ENCODE measurements at regions not wholly inside any gene's neighbourhood (a gene's known extent, or its start where the extent isn't known, plus 50 kb on each side); places are given as distances from the start of the nearest gene placed in this dataset.
"Not testable (repeated sequence)": the region's sequence is repeated elsewhere in the genome, so short reads cannot be mapped to it uniquely, and the experiment has no call there.

DNA sequence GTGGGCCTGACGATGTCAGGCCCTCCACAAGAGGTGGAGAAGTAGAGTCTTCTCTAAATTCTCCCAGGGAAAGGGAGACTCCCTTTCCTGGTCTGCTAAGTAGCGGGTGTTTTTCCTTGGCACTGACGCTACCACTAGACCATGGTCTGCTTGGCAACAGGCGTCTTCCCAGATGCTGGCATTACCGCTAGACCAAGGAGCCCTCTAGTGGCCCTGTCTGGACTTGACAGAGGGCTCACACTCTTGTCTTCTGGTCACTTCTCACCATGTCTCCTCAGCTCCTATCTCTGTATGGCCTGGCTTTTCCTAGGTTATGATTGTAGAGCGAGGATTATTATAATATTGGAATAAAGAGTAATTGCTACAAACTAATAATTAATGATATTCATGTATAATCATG lies 51.1 kb upstream of the RASSF6 start:
- not testable (repeated sequence) for H3K4me3 ChIP-seq (ENCODE audit: low read length); ATAC-seq; H3K27me3 ChIP-seq (ENCODE audit: control insufficient read depth, insufficient read depth); H3K9me3 ChIP-seq (ENCODE audit: control insufficient read depth, low read length); H3K4me1 ChIP-seq (ENCODE audit: control insufficient read depth, insufficient read depth, low read length); H3K27ac ChIP-seq (ENCODE audit: low read length)
- peak in 1 of 3 donors; percentile 42 for DNase-seq
- WGBS: 92% methylated on average over 5 of the region's 6 CpGs
- intact Hi-C loops (cut with DNase I): loop anchor here in 1 of 4 donors (10.0 kb wide), 1 partner anchor 103 kb away; no protein-coding TSS in a partner anchor

DNA sequence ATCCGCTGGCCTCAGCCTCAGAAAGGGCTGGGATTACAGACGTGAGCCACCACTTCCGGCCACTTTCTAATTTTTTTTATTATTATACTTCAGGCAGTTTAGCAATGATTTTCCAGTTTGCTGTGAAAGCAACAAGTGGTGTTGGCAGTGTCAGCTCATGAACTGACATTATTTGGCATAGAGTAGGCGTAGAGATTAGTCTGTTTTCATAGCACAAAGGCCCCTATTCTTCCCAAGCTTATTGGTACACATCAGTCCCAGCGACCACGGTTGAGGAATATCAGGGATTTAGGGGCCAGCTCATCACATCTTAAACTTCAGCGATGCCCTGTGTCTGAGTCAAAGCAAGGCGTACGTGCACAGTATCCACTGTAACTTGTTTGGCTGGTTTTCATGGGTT lies 53.0 kb upstream of the RASSF6 start:
- no peak overlapping the region for H3K4me3 ChIP-seq (ENCODE audit: low read length)
- no peaks in the 10 kb centered on the region for H3K4me1 ChIP-seq (ENCODE audit: control insufficient read depth, insufficient read depth, low read length)
- WGBS: 63% methylated on average over 9 of the region's 9 CpGs
- intact Hi-C loops (cut with DNase I): loop anchor here in 1 of 4 donors (10.0 kb wide), 1 partner anchor 102 kb away; no protein-coding TSS in a partner anchor
- peak; percentile 79 to 86 for ATAC-seq
- peak; percentile 46 to 59 (median 56) for DNase-seq
- H3K27ac ChIP-seq (ENCODE audit: low read length): no peak overlapping the region
- H3K27me3 ChIP-seq (ENCODE audit: control insufficient read depth, insufficient read depth): no peaks in the 10 kb centered on the region
- H3K9me3 ChIP-seq (ENCODE audit: control insufficient read depth, low read length): no peaks in the 10 kb centered on the region

DNA sequence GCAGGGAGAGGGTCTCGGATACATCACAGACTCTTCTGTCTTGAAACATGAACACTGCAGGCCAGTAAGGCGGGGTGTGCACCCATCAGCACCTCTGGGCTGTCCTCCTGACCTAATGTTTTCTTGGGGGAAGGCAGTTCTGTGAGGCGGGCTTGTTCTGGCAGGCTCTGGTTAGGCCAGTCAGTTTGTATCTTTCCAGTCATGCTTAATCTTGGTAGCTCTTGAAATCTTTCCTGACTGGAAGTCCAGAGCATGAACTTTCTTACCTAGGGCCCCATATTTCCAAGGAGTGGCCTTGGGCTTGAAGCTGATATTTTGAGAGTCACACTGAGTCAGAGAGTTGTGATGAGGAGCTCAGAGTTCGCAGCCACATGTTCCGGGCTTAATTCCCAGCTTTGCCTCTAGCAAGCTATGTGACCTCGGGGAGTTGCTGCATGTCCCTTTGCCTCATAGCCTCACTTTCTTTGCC lies 54.2 kb upstream of the RASSF6 start:
- H3K4me3 ChIP-seq (ENCODE audit: low read length): no peak overlapping the region
- WGBS: 68% methylated on average over 6 of the region's 6 CpGs
- DNase-seq (peak; percentile 74 to 87 (median 81)), ATAC-seq (peak; percentile 83 to 90)
- intact Hi-C loops (cut with DNase I): loop anchor here in 1 of 4 donors (10.0 kb wide), 1 partner anchor 100 kb away; no protein-coding TSS in a partner anchor
- no peaks in the 10 kb centered on the region for H3K27me3 ChIP-seq (ENCODE audit: control insufficient read depth, insufficient read depth)
- H3K4me1 ChIP-seq (ENCODE audit: control insufficient read depth, insufficient read depth, low read length): no peaks in the 10 kb centered on the region
- no peaks in the 10 kb centered on the region for H3K9me3 ChIP-seq (ENCODE audit: control insufficient read depth, low read length)
- H3K27ac ChIP-seq (ENCODE audit: low read length): no peak overlapping the region

DNA sequence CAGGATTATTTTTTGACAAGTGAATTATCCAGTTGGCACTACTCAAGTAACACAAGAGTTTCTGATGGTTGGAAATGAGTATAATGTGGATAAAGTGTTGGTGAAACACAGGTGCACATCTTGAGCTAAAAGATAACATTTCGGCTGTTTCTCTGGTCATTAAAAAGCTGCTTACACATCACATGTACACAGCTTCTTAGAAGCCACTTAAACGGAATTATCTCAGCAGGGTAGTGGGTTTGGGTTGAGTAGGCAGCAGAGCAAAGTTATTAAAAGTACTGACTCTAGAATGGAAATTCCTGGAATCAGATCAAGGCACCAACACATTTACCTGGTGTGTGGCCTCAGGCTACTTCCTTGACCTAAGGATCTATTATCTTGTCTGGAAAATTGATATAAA lies 55.4 kb upstream of the RASSF6 start:
- intact Hi-C loops (cut with DNase I): loop anchor here in 1 of 4 donors (10.0 kb wide), 1 partner anchor 99 kb away; no protein-coding TSS in a partner anchor
- Histone ChIP-seq H3K4me3 (ENCODE audit: low read length) (no peak overlapping the region), H3K27me3 (ENCODE audit: control insufficient read depth, insufficient read depth) (no peaks in the 10 kb centered on the region), H3K27ac (ENCODE audit: low read length) (no peak overlapping the region), H3K9me3 (ENCODE audit: control insufficient read depth, low read length) (no peaks in the 10 kb centered on the region), H3K4me1 (ENCODE audit: control insufficient read depth, insufficient read depth, low read length) (no peaks in the 10 kb centered on the region)
- WGBS: 73% methylated on average over 2 of the region's 2 CpGs
- DNase-seq (no peak), ATAC-seq (no peak)

DNA sequence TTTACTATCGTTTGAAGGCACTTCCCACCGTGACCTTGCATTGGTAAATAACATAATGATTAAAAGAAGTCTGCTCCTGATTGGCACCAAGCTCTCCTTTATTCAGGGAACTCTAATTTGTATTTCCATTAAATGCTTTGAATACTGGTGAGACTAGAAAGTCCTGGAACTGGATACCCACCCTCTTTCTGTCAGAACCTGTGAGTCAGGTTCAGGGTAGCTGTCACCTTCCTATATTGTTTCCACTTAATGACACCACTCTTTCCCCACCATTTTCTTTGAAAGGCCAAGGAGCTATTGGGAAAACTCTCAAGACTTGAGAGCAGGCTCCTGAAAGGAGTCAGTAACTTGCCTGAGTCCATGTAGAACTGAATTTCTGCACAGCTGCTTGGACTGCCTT lies 55.9 kb upstream of the RASSF6 start:
- Histone ChIP-seq H3K4me3 (ENCODE audit: low read length) (no peak overlapping the region), H3K27ac (ENCODE audit: low read length) (no peak overlapping the region), H3K9me3 (ENCODE audit: control insufficient read depth, low read length) (no peaks in the 10 kb centered on the region), H3K27me3 (ENCODE audit: control insufficient read depth, insufficient read depth) (no peaks in the 10 kb centered on the region), H3K4me1 (ENCODE audit: control insufficient read depth, insufficient read depth, low read length) (no peaks in the 10 kb centered on the region)
- ATAC-seq (no peak), DNase-seq (no peak)
- intact Hi-C loops (cut with DNase I): loop anchor here in 1 of 4 donors (10.0 kb wide), 1 partner anchor 99 kb away; no protein-coding TSS in a partner anchor
- WGBS: 93% methylated on average over 2 of the region's 2 CpGs

DNA sequence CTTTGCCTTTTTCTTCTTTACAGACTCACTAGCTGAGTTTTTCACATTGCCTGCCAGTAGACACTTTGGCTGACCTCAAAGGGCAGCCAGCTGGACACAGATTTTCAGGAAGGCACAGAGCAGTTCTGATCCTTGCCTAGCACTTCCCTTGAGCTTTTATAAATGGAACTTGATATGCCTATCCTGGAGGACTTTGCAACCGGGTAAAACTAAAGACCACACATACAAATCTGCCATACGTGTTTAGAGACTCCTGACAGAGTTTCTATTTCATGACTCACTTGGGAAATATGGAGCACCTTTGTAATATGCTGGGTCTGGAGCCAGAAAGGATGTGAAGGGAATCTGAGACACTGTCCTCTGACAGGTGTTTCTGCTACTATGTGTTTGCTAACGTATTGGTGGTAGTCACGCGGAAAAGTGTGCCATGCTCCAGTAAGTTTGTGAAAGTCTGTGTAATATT lies 56.7 kb upstream of the RASSF6 start:
- peak; percentile 23 to 40 for ATAC-seq
- DNase-seq: peak; percentile 49 to 74 (median 65)

DNA sequence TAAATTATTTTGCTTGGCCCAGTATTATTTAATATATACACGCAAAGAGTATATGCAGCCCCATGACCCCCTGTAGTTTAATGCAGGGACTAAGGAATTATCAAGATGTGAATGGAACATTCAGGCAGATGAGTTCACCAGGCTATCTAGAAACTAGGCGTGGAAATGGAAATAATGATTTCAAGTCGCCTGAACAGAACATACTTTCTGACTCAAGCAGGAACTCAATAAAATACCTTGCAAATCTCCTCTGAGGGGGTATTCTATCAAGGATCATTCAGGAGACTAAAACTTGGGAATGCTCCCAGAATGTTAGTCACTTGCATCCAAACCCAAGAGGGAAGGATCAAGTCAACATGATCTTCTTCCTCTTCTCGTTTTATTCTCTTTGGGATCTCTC lies 59.6 kb upstream of the RASSF6 start:
- intact Hi-C loops (cut with DNase I): loop anchor here in 1 of 4 donors (10.0 kb wide), 1 partner anchor 95 kb away; no protein-coding TSS in a partner anchor
- ATAC-seq (peak in 1 of 2 donors; percentile 79), DNase-seq (no peak)
- H3K4me1 ChIP-seq (ENCODE audit: control insufficient read depth, insufficient read depth, low read length): no peaks in the 10 kb centered on the region
- H3K9me3 ChIP-seq (ENCODE audit: control insufficient read depth, low read length): no peaks in the 10 kb centered on the region
- whole genome bisulfite sequencing: 49% methylated on average over 4 of the region's 4 CpGs
- no peak overlapping the region for H3K4me3 ChIP-seq (ENCODE audit: low read length)
- no peaks in the 10 kb centered on the region for H3K27me3 ChIP-seq (ENCODE audit: control insufficient read depth, insufficient read depth)
- no peak overlapping the region for H3K27ac ChIP-seq (ENCODE audit: low read length)

More for the DNA sequence above, 56.7 kb upstream of the RASSF6 start:
- no peak overlapping the region for H3K4me3 ChIP-seq (ENCODE audit: low read length)
- H3K9me3 ChIP-seq (ENCODE audit: control insufficient read depth, low read length): no peaks in the 10 kb centered on the region
- H3K27me3 ChIP-seq (ENCODE audit: control insufficient read depth, insufficient read depth): no peaks in the 10 kb centered on the region
- intact Hi-C loops (cut with DNase I): loop anchor here in 1 of 4 donors (10.0 kb wide), 1 partner anchor 98 kb away; no protein-coding TSS in a partner anchor
- no peak overlapping the region for H3K27ac ChIP-seq (ENCODE audit: low read length)
- 51% methylated on average over 5 of the region's 5 CpGs for WGBS
- H3K4me1 ChIP-seq (ENCODE audit: control insufficient read depth, insufficient read depth, low read length): no peaks in the 10 kb centered on the region

DNA sequence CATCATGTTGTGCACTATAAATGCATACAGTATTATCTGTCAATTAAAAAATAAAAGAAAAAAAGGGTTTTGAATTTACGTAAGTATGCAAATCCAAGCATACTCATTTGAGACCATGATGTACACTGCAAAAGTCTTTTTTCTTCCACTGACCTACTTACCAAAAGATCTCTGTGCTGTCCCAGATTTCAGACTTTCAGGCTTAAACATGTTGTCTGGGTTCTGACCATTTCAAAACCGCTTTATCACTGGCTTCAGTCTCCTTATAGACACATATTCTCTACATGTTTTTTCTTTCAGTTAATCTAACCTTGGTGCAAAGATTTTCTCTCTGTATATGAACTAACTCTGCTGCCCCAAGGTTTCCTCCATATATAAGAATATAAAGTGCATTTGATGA lies 58.6 kb upstream of the CXCL8 start:
- intact Hi-C loops (cut with DNase I): no loop called here
- no peak overlapping the region for H3K4me3 ChIP-seq (ENCODE audit: low read length)
- no peaks in the 10 kb centered on the region for H3K27me3 ChIP-seq (ENCODE audit: control insufficient read depth, insufficient read depth)
- no peaks in the 10 kb centered on the region for H3K4me1 ChIP-seq (ENCODE audit: control insufficient read depth, insufficient read depth, low read length)
- DNase-seq: no peak
- H3K9me3 ChIP-seq (ENCODE audit: control insufficient read depth, low read length): no peaks in the 10 kb centered on the region
- 39% methylated on average over 2 of the region's 2 CpGs for WGBS
- H3K27ac ChIP-seq (ENCODE audit: low read length): no peak overlapping the region
- ATAC-seq: no peak

DNA sequence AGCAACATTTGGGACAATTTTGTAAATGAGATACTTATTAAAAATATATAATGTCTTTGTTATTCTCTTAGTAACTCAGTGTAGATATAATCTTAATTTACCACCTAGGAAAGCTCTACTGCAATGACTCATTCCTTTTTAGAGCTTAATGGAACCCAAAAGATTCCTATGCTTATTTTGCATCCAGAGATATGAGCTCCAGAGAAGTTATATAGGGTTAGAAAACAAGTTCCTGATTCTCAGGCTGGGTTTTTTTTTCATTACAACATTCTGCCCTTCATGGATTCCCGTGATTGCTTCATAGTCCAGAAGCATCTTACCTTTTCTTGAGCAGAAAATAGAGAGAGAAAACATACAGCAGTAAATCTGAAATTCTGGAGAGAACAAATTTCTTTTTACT lies 57.9 kb upstream of the CXCL8 start:
- no peak for ATAC-seq
- H3K4me3 ChIP-seq (ENCODE audit: low read length): no peak overlapping the region
- no peaks in the 10 kb centered on the region for H3K9me3 ChIP-seq (ENCODE audit: control insufficient read depth, low read length)
- intact Hi-C loops (cut with DNase I): no loop called here
- H3K27ac ChIP-seq (ENCODE audit: low read length): no peak overlapping the region
- no peak for DNase-seq
- no peaks in the 10 kb centered on the region for H3K27me3 ChIP-seq (ENCODE audit: control insufficient read depth, insufficient read depth)
- WGBS: 80% methylated on average over 1 of the region's 1 CpG
- H3K4me1 ChIP-seq (ENCODE audit: control insufficient read depth, insufficient read depth, low read length): no peaks in the 10 kb centered on the region

DNA sequence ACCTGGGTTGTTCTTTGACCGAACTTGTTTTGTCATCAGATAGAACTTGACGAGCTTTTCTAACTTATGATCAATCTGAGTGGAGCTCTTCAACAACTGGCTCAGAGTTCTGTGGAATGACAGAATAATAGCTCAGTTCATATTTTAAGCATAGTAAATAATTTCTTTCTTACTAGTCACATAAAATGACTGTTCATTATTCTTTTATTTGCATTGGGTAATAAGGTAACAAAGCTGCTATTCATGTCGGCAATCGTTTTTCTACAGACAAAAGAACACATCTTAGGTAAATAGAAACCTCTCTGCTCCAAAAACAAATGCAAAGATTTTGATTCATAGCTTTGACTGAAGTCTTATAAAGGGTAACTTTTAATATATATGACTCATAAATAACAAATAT lies 57.3 kb upstream of the CXCL8 start:
- no peak overlapping the region for H3K27ac ChIP-seq (ENCODE audit: low read length)
- no peak overlapping the region for H3K4me3 ChIP-seq (ENCODE audit: low read length)
- no peaks in the 10 kb centered on the region for H3K4me1 ChIP-seq (ENCODE audit: control insufficient read depth, insufficient read depth, low read length)
- ATAC-seq (no peak), DNase-seq (no peak)
- intact Hi-C loops (cut with DNase I): no loop called here
- 90% methylated on average over 4 of the region's 4 CpGs for WGBS
- no peaks in the 10 kb centered on the region for H3K9me3 ChIP-seq (ENCODE audit: control insufficient read depth, low read length)
- H3K27me3 ChIP-seq (ENCODE audit: control insufficient read depth, insufficient read depth): no peaks in the 10 kb centered on the region

DNA sequence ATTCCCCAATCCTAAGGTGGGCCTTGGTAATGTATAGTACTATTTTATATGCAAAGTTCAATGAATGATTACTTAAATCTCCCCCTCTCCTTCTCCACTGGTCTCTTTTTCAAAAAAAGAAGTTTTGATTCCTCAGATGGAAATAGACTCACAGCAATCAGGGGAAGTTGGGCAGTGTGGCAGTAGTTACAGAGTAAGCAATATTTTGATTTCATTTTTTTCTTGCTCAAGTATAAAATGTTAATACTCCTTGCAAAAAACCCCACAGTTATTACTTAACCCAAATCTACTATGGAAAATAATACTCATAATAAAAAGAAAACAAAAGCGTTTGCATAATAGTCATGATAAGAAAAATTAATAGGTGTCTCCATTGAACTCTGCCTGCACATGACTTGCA lies 56.9 kb upstream of the CXCL8 start:
- no peak for DNase-seq
- 84% methylated on average over 1 of the region's 1 CpG for WGBS
- H3K9me3 ChIP-seq (ENCODE audit: control insufficient read depth, low read length): no peaks in the 10 kb centered on the region
- no peaks in the 10 kb centered on the region for H3K27me3 ChIP-seq (ENCODE audit: control insufficient read depth, insufficient read depth)
- intact Hi-C loops (cut with DNase I): no loop called here
- H3K27ac ChIP-seq (ENCODE audit: low read length): no peak overlapping the region
- no peak overlapping the region for H3K4me3 ChIP-seq (ENCODE audit: low read length)
- no peaks in the 10 kb centered on the region for H3K4me1 ChIP-seq (ENCODE audit: control insufficient read depth, insufficient read depth, low read length)
- no peak for ATAC-seq

DNA sequence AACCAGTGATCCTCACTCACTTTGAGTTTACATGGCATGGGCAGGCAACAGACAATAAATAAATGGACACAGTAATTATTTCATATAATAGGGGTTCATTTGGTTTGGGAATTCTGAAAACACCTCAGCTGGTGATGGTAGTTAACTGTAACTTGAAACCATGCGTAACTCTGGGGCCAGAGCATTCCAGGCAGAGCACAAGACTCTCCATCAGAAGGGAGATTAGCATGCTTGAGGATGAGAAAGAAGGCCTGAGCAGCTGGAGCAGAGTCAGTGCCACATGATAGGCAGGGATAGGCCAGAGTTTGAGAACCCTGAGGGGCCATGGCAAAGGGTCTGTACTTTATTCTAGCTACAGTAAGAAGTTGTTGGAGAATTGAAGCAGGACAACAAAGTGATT lies 56.3 kb upstream of the CXCL8 start:
- WGBS: 0% methylated on average over 1 of the region's 1 CpG
- no peak for DNase-seq

More for the DNA sequence above, 56.3 kb upstream of the CXCL8 start:
- ATAC-seq: no peak
- no peaks in the 10 kb centered on the region for H3K9me3 ChIP-seq (ENCODE audit: control insufficient read depth, low read length)
- H3K4me1 ChIP-seq (ENCODE audit: control insufficient read depth, insufficient read depth, low read length): no peaks in the 10 kb centered on the region
- H3K4me3 ChIP-seq (ENCODE audit: low read length): no peak overlapping the region
- H3K27ac ChIP-seq (ENCODE audit: low read length): no peak overlapping the region
- intact Hi-C loops (cut with DNase I): no loop called here
- H3K27me3 ChIP-seq (ENCODE audit: control insufficient read depth, insufficient read depth): no peaks in the 10 kb centered on the region

Data from right cardiac atrium (tissue), 5 donors.